CD14-positive monocyte (primary cell): ENCODE measurements at regions not wholly inside any gene's neighbourhood (a gene's known extent, or its start where the extent isn't known, plus 50 kb on each side); places are given as distances from the start of the nearest gene placed in this dataset.

Experiments used
- DNase-seq, 3 donors: peaks; one replicate each; pipeline ENCODE4 v3.0.0-alpha.2; 2011 to 2022
- H2AFZ ChIP-seq: 2 replicates; pipeline ENCODE4 v1.6.0; 2012; ENCODE audit warnings: mild to moderate bottlenecking, low read depth, low read length, inconsistent platforms; ENCODE audit not compliant: insufficient read depth, poor library complexity, severe bottlenecking
- H3K27ac ChIP-seq, 2 donors: 1 replicate in 1 of 2; 2 replicates in 1 of 2; pipeline ENCODE4 v1.5.1; 2012 to 2013; ENCODE audit warnings: low read length in 2 of 2, control low read depth in 1 of 2, inconsistent platforms in 1 of 2, low read depth in 1 of 2, mild to moderate bottlenecking in 1 of 2
- H3K27me3 ChIP-seq, 2 donors: one replicate each; pipeline versions ENCODE4 v1.6.0 to v1.6.1; 2011 to 2013; ENCODE audit warnings: low read length in 2 of 2; ENCODE audit not compliant: control insufficient read depth in 2 of 2, insufficient read depth in 2 of 2
- H3K36me3 ChIP-seq, 2 donors: replicated peaks in 1 of 2; 1 replicate in 1 of 2; 2 replicates in 1 of 2; pipeline versions ENCODE4 v1.5.1 to v1.6.1; 2012 to 2013; ENCODE audit warnings: low read length in 2 of 2, control low read depth in 1 of 2, inconsistent platforms in 1 of 2, mild to moderate bottlenecking in 1 of 2; ENCODE audit not compliant: insufficient read depth in 2 of 2, control insufficient read depth in 1 of 2
- H3K4me1 ChIP-seq, 2 donors: 1 replicate in 1 of 2; 2 replicates in 1 of 2; pipeline versions ENCODE4 v1.5.1 to v1.6.1; 2012 to 2013; ENCODE audit warnings: low read length in 2 of 2, control low read depth in 1 of 2, inconsistent platforms in 1 of 2, mild to moderate bottlenecking in 1 of 2, moderate library complexity in 1 of 2; ENCODE audit not compliant: insufficient read depth in 2 of 2, control insufficient read depth in 1 of 2
- H3K4me2 ChIP-seq: replicated peaks from 2 replicates; pipeline ENCODE3; 2012; ENCODE audit warnings: low read length, moderate library complexity, mild to moderate bottlenecking; ENCODE audit not compliant: poor library complexity, severe bottlenecking; ENCODE audit errors: extremely low read depth
- H3K4me3 ChIP-seq, 3 experiments: fragments of 200-600 bp in 1 of 3; sonication (generic) in 1 of 3; replicated peaks in 1 of 3; 1 replicate in 2 of 3; 2 replicates in 1 of 3; pipeline ENCODE4 v1.5.1; 2011 to 2013; ENCODE audit warnings: low read length in 3 of 3, mild to moderate bottlenecking in 3 of 3, control low read depth in 2 of 3, low read depth in 2 of 3, inconsistent platforms in 1 of 3, moderate library complexity in 1 of 3
- H3K79me2 ChIP-seq: 2 replicates; pipeline ENCODE4 v1.6.0; 2012; ENCODE audit warnings: mild to moderate bottlenecking, control low read depth, inconsistent platforms, low read length, moderate library complexity; ENCODE audit not compliant: insufficient read depth
- H3K9ac ChIP-seq: 2 replicates; pipeline ENCODE4 v1.6.0; 2017; ENCODE audit warnings: low read length, mild to moderate bottlenecking; ENCODE audit not compliant: insufficient read depth, poor library complexity, severe bottlenecking
- H3K9me3 ChIP-seq, 2 donors: replicated peaks in 1 of 2; 1 replicate in 1 of 2; 2 replicates in 1 of 2; pipeline versions ENCODE4 v1.5.1 to v1.6.1; 2012 to 2013; ENCODE audit warnings: low read length in 2 of 2, control low read depth in 1 of 2; ENCODE audit not compliant: control insufficient read depth in 1 of 2, insufficient read depth in 1 of 2
- H4K20me1 ChIP-seq: 2 replicates; pipeline ENCODE4 v1.6.0; 2012; ENCODE audit warnings: mild to moderate bottlenecking, low read length, control low read depth, moderate library complexity; ENCODE audit not compliant: insufficient read depth
- H3K27ac Mint-ChIP-seq, 7 donors: one replicate each; pipeline ENCODE4 v1.8.0; 2020; ENCODE audit warnings: mild to moderate bottlenecking in 7 of 7, mixed read lengths in 7 of 7, moderate library complexity in 6 of 7, inconsistent platforms in 2 of 7
- H3K27me3 Mint-ChIP-seq, 3 donors: one replicate each; pipeline ENCODE4 v1.8.0; 2021 to 2022; ENCODE audit warnings: low read depth in 3 of 3, mild to moderate bottlenecking in 3 of 3, mixed read lengths in 3 of 3, moderate library complexity in 3 of 3, inconsistent platforms in 1 of 3
- H3K36me3 Mint-ChIP-seq, 2 donors: one replicate each; pipeline ENCODE4 v1.8.0; 2020; ENCODE audit warnings: mixed read lengths in 2 of 2, inconsistent platforms in 1 of 2, mild to moderate bottlenecking in 1 of 2
- H3K4me1 Mint-ChIP-seq: one replicate; pipeline ENCODE4 v1.8.0; 2020; ENCODE audit warnings: mild to moderate bottlenecking, mixed read lengths
- H3K4me3 Mint-ChIP-seq, 2 donors: one replicate each; pipeline ENCODE4 v1.8.0; 2020; ENCODE audit warnings: mild to moderate bottlenecking in 2 of 2, mixed read lengths in 2 of 2, moderate library complexity in 1 of 2
- H3K9me3 Mint-ChIP-seq, 7 donors: one replicate each; pipeline ENCODE4 v1.8.0; 2020 to 2022; ENCODE audit warnings: mixed read lengths in 7 of 7, mild to moderate bottlenecking in 6 of 7, moderate library complexity in 6 of 7, inconsistent platforms in 2 of 7
- CTCF ChIP-seq: fragments of 200-600 bp; IDR thresholded peaks from one replicate; pipeline ENCODE4 v1.8.0; 2022; ENCODE audit warnings: antibody characterized with exemption, mild to moderate bottlenecking
- WGBS: methylation state at CpG from one replicate; pipeline ENCODE4 v1.1.5; 2013; ENCODE audit warnings: missing lambda C conversion rate; ENCODE audit not compliant: insufficient coverage; 5-methylcytosine and 5-hydroxymethylcytosine counted together
- intact Hi-C, 2 donors: fragments of 100-400 bp; cut with micrococcal nuclease; formaldehyde crosslinking; loops; one replicate each; pipeline versions ENCODE4 v1.15.0 to v1.15.1; 2023

- WGBS: no CpG with 5 or more reads among the region's 4 CpGs
- Histone ChIP-seq H3K36me3 (no peaks in the 10 kb centered on the region), H3K4me3 (no peak overlapping the region), H3K27me3 (no peaks in the 10 kb centered on the region), H3K9me3 (peaks cover 0 to 6% of the 10 kb centered on the region in 2 donors), H3K9ac (no peak overlapping the region), H3K27ac (no peak overlapping the region), H3K79me2 (no peaks in the 10 kb centered on the region), H4K20me1 (no peaks in the 10 kb centered on the region), H3K4me2 (no peak overlapping the region), H3K4me1 (no peaks in the 10 kb centered on the region), H2AFZ (no peak overlapping the region)
- H3K4me3 Mint-ChIP-seq: no peak overlapping the region
- no peaks in the 10 kb centered on the region for H3K4me1 Mint-ChIP-seq
- DNase-seq: no peak
- TF ChIP-seq CTCF: no peak
- H3K36me3 Mint-ChIP-seq: no peaks in the 10 kb centered on the region
- H3K27ac Mint-ChIP-seq: no peak overlapping the region
- intact Hi-C loops: no loop called here
- H3K27me3 Mint-ChIP-seq: no peaks in the 10 kb centered on the region
- H3K9me3 Mint-ChIP-seq: peaks cover 0 to 11% (median 7%) of the 10 kb centered on the region in 7 donors
These were observed 628.1 kb upstream of the CITED2 start for GRCh38 chr6:140002396-140003022.

- H3K36me3 Mint-ChIP-seq: no peaks in the 10 kb centered on the region
- H3K4me3 Mint-ChIP-seq: no peak overlapping the region
- TF ChIP-seq CTCF: no peak
- no peaks in the 10 kb centered on the region for H3K36me3 ChIP-seq
- no peak overlapping the region for H3K4me2 ChIP-seq
- no peak for DNase-seq
- peaks cover 0 to 6% of the 10 kb centered on the region in 2 donors for H3K9me3 ChIP-seq
- no peaks in the 10 kb centered on the region for H3K79me2 ChIP-seq
- no peak overlapping the region for H3K9ac ChIP-seq
- no peaks in the 10 kb centered on the region for H3K4me1 ChIP-seq
- no peak overlapping the region for H3K4me3 ChIP-seq
- H3K9me3 Mint-ChIP-seq: peaks cover 0 to 9% (median 6%) of the 10 kb centered on the region in 7 donors
- no peak overlapping the region for H3K27ac Mint-ChIP-seq
- WGBS: no CpG with 5 or more reads among the region's 5 CpGs
- no peaks in the 10 kb centered on the region for H3K27me3 ChIP-seq
- no peaks in the 10 kb centered on the region for H4K20me1 ChIP-seq
- no peak overlapping the region for H3K27ac ChIP-seq
- no peaks in the 10 kb centered on the region for H3K4me1 Mint-ChIP-seq
- H3K27me3 Mint-ChIP-seq: no peaks in the 10 kb centered on the region
- intact Hi-C loops: no loop called here
- H2AFZ ChIP-seq: no peak overlapping the region
These were observed 627.4 kb upstream of the CITED2 start for GRCh38 chr6:140001821-140002341.
